SK-N-SH (cell line): ENCODE measurements at regions not wholly inside any gene's neighbourhood (a gene's known extent, or its start where the extent isn't known, plus 50 kb on each side); places are given as distances from the start of the nearest gene placed in this dataset.

ENCODE experiments used
- CTCF ChIA-PET: fragments of 300-600, 350-600 bp; formaldehyde crosslinking; extraction: SDS; loops from one replicate; lab custom pipeline; 2021; lab: Yijun Ruan, JAX
- POLR2A ChIA-PET: fragments of 350-600 bp; sonication (Branson Sonifier 250); formaldehyde crosslinking; extraction: SDS; loops from one replicate; lab custom pipeline; 2020; ENCODE audit warnings: antibody characterized with exemption, inconsistent platforms; lab: Yijun Ruan, JAX
- DNase-seq: peaks from one replicate; pipeline ENCODE4 v3.0.0; 2012
- H2AFZ ChIP-seq: fragments of 200-600 bp; sonication (generic); 2 replicates; pipeline ENCODE4 v1.8.1; 2016; ENCODE audit warnings: antibody characterized with exemption, mild to moderate bottlenecking, low read depth
- H3F3A ChIP-seq: fragments of 200-600 bp; sonication (generic); replicated peaks from 2 replicates; pipeline ENCODE3; 2016; ENCODE audit warnings: antibody characterized with exemption, mild to moderate bottlenecking; ENCODE audit not compliant: insufficient read depth
- H3K27ac ChIP-seq, 2 experiments: fragments of 200-500 bp in 1 of 2; fragments of 200-600 bp in 1 of 2; sonication (Bioruptor generic) in 1 of 2; sonication (generic), shearing (Covaris generic) in 1 of 2; 2 replicates each; pipeline versions ENCODE4 v1.5.1 to v1.6.1; 2014 to 2016; ENCODE audit warnings: low read depth in 2 of 2, inconsistent platforms in 1 of 2, low read length in 1 of 2, mild to moderate bottlenecking in 1 of 2, mixed read lengths in 1 of 2
- H3K27me3 ChIP-seq: fragments of 200-600 bp; sonication (generic), shearing (Covaris generic); 2 replicates; pipeline ENCODE4 v1.6.1; 2016; ENCODE audit warnings: mixed run types; ENCODE audit not compliant: insufficient read depth
- H3K36me3 ChIP-seq, 2 experiments: fragments of 200-500 bp in 1 of 2; fragments of 200-600 bp in 1 of 2; sonication (Bioruptor generic) in 1 of 2; sonication (generic) in 1 of 2; replicated peaks in 1 of 2; 2 replicates each; pipeline versions ENCODE3 to v1.5.1; 2014 to 2016; ENCODE audit warnings: low read length in 1 of 2, mild to moderate bottlenecking in 1 of 2; ENCODE audit not compliant: insufficient read depth in 2 of 2, control insufficient read depth in 1 of 2
- H3K4me1 ChIP-seq, 2 experiments: fragments of 200-500 bp in 1 of 2; fragments of 200-600 bp in 1 of 2; sonication (Bioruptor generic) in 1 of 2; sonication (generic), shearing (Covaris generic) in 1 of 2; 2 replicates each; pipeline versions ENCODE4 v1.5.1 to v1.6.1; 2014 to 2016; ENCODE audit warnings: low read depth in 1 of 2, low read length in 1 of 2, mixed run types in 1 of 2; ENCODE audit not compliant: insufficient read depth in 2 of 2, control insufficient read depth in 1 of 2
- H3K4me2 ChIP-seq: fragments of 200-600 bp; sonication (generic), shearing (Covaris generic); 2 replicates; pipeline ENCODE4 v1.6.1; 2017; ENCODE audit warnings: mixed run types
- H3K4me3 ChIP-seq, 2 experiments: fragments of 200-500 bp in 1 of 2; fragments of 200-600 bp in 1 of 2; sonication (Bioruptor generic) in 1 of 2; sonication (generic), shearing (Covaris generic) in 1 of 2; 2 replicates each; pipeline versions ENCODE4 v1.5.1 to v1.8.1; 2014 to 2016; ENCODE audit warnings: low read depth in 2 of 2, inconsistent platforms in 1 of 2, low read length in 1 of 2, mild to moderate bottlenecking in 1 of 2, mixed read lengths in 1 of 2, moderate library complexity in 1 of 2
- H3K79me2 ChIP-seq: fragments of 200-600 bp; sonication (generic); 2 replicates; pipeline ENCODE4 v1.8.1; 2017; ENCODE audit warnings: mild to moderate bottlenecking; ENCODE audit not compliant: insufficient read depth
- H3K9ac ChIP-seq: fragments of 200-600 bp; sonication (generic); 2 replicates; pipeline ENCODE4 v1.6.1; 2017; ENCODE audit warnings: mixed run types
- H3K9me2 ChIP-seq: fragments of 200-600 bp; sonication (generic); 2 replicates; pipeline ENCODE4 v1.6.1; 2017; ENCODE audit warnings: mixed run types
- H3K9me3 ChIP-seq: fragments of 200-600 bp; sonication (generic); 2 replicates; pipeline ENCODE4 v1.6.1; 2017; ENCODE audit warnings: mixed run types, mild to moderate bottlenecking, moderate library complexity
- H4K20me1 ChIP-seq: fragments of 200-600 bp; sonication (generic); 2 replicates; pipeline ENCODE4 v1.6.1; 2017; ENCODE audit warnings: mild to moderate bottlenecking, mixed run types; ENCODE audit not compliant: insufficient read depth
- CHD2 ChIP-seq: fragments of 150-350 bp; IDR thresholded peaks from 2 replicates; pipeline ENCODE4 v1.6.1; 2018; ENCODE audit warnings: low read length; ENCODE audit not compliant: partially characterized antibody
- CTCF ChIP-seq: fragments of 200-600 bp; sonication (generic); IDR thresholded peaks from 2 replicates; pipeline ENCODE4 v1.6.1; 2017; ENCODE audit warnings: antibody characterized with exemption, mild to moderate bottlenecking, moderate library complexity
- ELF1 ChIP-seq: IDR thresholded peaks from 2 replicates; pipeline ENCODE4 v1.4.0; 2012
- FOXJ3 ChIP-seq: sonication (generic); formaldehyde crosslinking; IDR thresholded peaks from 2 replicates; pipeline ENCODE4 v1.5.1; 2020; ENCODE audit warnings: mild to moderate bottlenecking, missing genetic modification reagents
- GABPA ChIP-seq: IDR thresholded peaks from 2 replicates; pipeline ENCODE4 v1.4.0; 2012; ENCODE audit warnings: low read depth, mild to moderate bottlenecking
- GATA2 ChIP-seq: sonication (generic); formaldehyde crosslinking; IDR thresholded peaks from 2 replicates; pipeline ENCODE4 v1.5.0; 2020; ENCODE audit warnings: mild to moderate bottlenecking, missing genetic modification reagents
- MEF2A ChIP-seq: IDR thresholded peaks from 2 replicates; pipeline ENCODE4 v1.4.0; 2012; ENCODE audit warnings: low read depth, borderline replicate concordance
- NFIC ChIP-seq: IDR thresholded peaks from 2 replicates; pipeline ENCODE4 v1.4.0; 2012; ENCODE audit warnings: borderline replicate concordance
- NRF1 ChIP-seq: IDR thresholded peaks from 2 replicates; pipeline ENCODE4 v1.6.1; 2012; ENCODE audit warnings: low read depth, mild to moderate bottlenecking, low read length
- SIN3A ChIP-seq: IDR thresholded peaks from 2 replicates; pipeline ENCODE4 v1.6.1; 2012; ENCODE audit warnings: low read depth, mild to moderate bottlenecking, low read length, moderate library complexity, borderline replicate concordance
- SMC3 ChIP-seq: IDR thresholded peaks from 2 replicates; pipeline ENCODE4 v1.6.1; 2012; ENCODE audit warnings: low read depth, low read length, improper control_type of control experiment
- TAF1 ChIP-seq: IDR thresholded peaks from 2 replicates; pipeline ENCODE4 v1.6.1; 2012; ENCODE audit warnings: low read depth, mild to moderate bottlenecking, low read length, moderate library complexity, borderline replicate concordance
- USF1 ChIP-seq: IDR thresholded peaks from 2 replicates; pipeline ENCODE4 v1.4.0; 2012; ENCODE audit warnings: low read depth, borderline replicate concordance
- WGBS: methylation state at CpG from one replicate; pipeline ENCODE4 v1.1.6; 2017; ENCODE audit warnings: low lambda C conversion rate; 5-methylcytosine and 5-hydroxymethylcytosine counted together
- TF ChIP-seq, protein P1 (sequence below): IDR thresholded peaks from 2 replicates; pipeline ENCODE4 v1.6.1; 2012; ENCODE audit warnings: mild to moderate bottlenecking, low read depth, low read length, moderate library complexity
- TF ChIP-seq, protein P2 (sequence below): fragments of 150-350 bp; IDR thresholded peaks from 2 replicates; pipeline ENCODE4 v1.6.1; 2017; ENCODE audit warnings: antibody characterized with exemption, low read length, low read depth, borderline replicate concordance

DNA sequence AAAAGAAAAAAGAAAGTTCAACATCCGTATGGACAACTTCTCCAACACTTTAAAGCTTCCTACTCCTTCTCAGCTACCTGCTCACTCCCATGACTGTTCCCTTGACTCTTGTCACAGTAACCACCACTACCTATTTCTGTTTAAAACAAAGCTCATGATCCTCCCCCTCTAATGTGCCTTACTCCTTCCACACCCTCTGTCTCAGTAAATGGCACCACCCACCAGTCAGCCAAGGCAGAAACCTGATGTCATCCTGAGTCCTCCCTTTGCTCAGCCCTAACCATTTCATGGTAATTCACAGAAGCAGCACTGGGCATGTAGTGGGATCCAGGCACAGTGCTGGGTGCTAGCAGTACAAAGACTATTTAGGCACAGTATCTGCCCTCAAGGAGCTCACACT, 63.0 kb upstream of the PPM1J start (continued):
- TF ChIP-seq CTCF (no peak), CHD2 (no peak)

DNA sequence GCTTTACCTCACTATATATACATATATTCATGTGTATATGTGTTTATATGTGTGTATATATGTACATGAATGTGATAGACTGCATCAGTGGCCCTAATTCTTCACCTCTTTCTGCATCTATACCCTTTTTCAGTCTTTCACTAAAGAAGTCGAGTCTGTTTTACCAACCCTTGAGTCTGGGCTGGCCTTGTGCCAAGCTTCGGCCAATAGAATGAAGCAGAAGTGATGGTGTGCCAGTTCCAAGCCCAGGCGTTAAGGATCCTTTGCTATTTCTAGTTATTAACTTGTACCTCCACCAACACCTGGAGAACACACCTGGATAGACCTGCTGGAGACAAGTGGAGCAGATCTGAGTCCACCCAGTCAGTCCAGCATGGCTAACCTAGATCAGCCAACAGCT, 61.6 kb upstream of the PPM1J start:
- TF ChIP-seq SMC3 (no peak), ELF1 (no peak), USF1 (no peak), MEF2A (no peak), GABPA (no peak), NFIC (no peak), GATA2 (CRISPR knock-in tag) (no peak)
- TF ChIP-seq, protein P1, sequence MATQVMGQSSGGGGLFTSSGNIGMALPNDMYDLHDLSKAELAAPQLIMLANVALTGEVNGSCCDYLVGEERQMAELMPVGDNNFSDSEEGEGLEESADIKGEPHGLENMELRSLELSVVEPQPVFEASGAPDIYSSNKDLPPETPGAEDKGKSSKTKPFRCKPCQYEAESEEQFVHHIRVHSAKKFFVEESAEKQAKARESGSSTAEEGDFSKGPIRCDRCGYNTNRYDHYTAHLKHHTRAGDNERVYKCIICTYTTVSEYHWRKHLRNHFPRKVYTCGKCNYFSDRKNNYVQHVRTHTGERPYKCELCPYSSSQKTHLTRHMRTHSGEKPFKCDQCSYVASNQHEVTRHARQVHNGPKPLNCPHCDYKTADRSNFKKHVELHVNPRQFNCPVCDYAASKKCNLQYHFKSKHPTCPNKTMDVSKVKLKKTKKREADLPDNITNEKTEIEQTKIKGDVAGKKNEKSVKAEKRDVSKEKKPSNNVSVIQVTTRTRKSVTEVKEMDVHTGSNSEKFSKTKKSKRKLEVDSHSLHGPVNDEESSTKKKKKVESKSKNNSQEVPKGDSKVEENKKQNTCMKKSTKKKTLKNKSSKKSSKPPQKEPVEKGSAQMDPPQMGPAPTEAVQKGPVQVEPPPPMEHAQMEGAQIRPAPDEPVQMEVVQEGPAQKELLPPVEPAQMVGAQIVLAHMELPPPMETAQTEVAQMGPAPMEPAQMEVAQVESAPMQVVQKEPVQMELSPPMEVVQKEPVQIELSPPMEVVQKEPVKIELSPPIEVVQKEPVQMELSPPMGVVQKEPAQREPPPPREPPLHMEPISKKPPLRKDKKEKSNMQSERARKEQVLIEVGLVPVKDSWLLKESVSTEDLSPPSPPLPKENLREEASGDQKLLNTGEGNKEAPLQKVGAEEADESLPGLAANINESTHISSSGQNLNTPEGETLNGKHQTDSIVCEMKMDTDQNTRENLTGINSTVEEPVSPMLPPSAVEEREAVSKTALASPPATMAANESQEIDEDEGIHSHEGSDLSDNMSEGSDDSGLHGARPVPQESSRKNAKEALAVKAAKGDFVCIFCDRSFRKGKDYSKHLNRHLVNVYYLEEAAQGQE, result no peak
- POLR2A ChIA-PET, result no interaction called here
- DNase-seq, result no peak
- Histone ChIP-seq H3K9ac (no peak overlapping the region), H4K20me1 (no peaks in the 10 kb centered on the region), H3K79me2 (no peaks in the 10 kb centered on the region), H2AFZ (no peak overlapping the region), H3K36me3 (no peaks in the 10 kb centered on the region), H3K4me2 (no peak overlapping the region), H3K27me3 (no peaks in the 10 kb centered on the region), H3K9me3 (no peaks in the 10 kb centered on the region), H3K9me2 (no peaks in the 10 kb centered on the region), H3K27ac (no peak overlapping the region), H3F3A (no peaks in the 10 kb centered on the region), H3K4me1 (no peaks in the 10 kb centered on the region), H3K4me3 (no peak overlapping the region)
- CTCF ChIA-PET, result no interaction called here
- WGBS, result 44% methylated on average over 3 of the region's 3 CpGs

- Histone ChIP-seq H3K27me3 (no peaks in the 10 kb centered on the region), H3K9me2 (no peaks in the 10 kb centered on the region), H3K9ac (no peak overlapping the region), H3K4me3 (no peak overlapping the region), H3K9me3 (no peaks in the 10 kb centered on the region), H2AFZ (no peak overlapping the region), H3F3A (no peaks in the 10 kb centered on the region), H3K4me1 (no peaks in the 10 kb centered on the region), H3K27ac (no peak overlapping the region), H3K36me3 (no peaks in the 10 kb centered on the region), H4K20me1 (no peaks in the 10 kb centered on the region), H3K4me2 (no peak overlapping the region), H3K79me2 (no peaks in the 10 kb centered on the region)
- CTCF ChIA-PET, result no interaction called here
- POLR2A ChIA-PET, result interaction anchor here (0.6 kb wide), 1 partner anchor 8 kb away, joined by 3 read pairs; no protein-coding TSS in a partner anchor
- TF ChIP-seq SIN3A, result no peak
- no peak for TF ChIP-seq NRF1
- TF ChIP-seq FOXJ3 (CRISPR knock-in tag), result no peak
- no peak for TF ChIP-seq TAF1
- TF ChIP-seq SMC3, result no peak
- no peak for TF ChIP-seq NFIC
- TF ChIP-seq, protein P2, sequence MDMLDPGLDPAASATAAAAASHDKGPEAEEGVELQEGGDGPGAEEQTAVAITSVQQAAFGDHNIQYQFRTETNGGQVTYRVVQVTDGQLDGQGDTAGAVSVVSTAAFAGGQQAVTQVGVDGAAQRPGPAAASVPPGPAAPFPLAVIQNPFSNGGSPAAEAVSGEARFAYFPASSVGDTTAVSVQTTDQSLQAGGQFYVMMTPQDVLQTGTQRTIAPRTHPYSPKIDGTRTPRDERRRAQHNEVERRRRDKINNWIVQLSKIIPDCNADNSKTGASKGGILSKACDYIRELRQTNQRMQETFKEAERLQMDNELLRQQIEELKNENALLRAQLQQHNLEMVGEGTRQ, result no peak
- TF ChIP-seq, protein P1, result no peak
- TF ChIP-seq CHD2, result no peak
- DNase-seq, result no peak
- WGBS, result 40% methylated on average over 4 of the region's 4 CpGs
Measured at GRCh38 chr1:112772781-112773180, 57.6 kb upstream of the PPM1J start.
